ENCODE measurements at regions not wholly inside any gene's neighbourhood (a gene's known extent, or its start where the extent isn't known, plus 50 kb on each side); places are given as distances from the start of the nearest gene placed in this dataset.
"Not testable (repeated sequence)": the region's sequence is repeated elsewhere in the genome, so short reads cannot be mapped to it uniquely, and the experiment has no call there.

DNA sequence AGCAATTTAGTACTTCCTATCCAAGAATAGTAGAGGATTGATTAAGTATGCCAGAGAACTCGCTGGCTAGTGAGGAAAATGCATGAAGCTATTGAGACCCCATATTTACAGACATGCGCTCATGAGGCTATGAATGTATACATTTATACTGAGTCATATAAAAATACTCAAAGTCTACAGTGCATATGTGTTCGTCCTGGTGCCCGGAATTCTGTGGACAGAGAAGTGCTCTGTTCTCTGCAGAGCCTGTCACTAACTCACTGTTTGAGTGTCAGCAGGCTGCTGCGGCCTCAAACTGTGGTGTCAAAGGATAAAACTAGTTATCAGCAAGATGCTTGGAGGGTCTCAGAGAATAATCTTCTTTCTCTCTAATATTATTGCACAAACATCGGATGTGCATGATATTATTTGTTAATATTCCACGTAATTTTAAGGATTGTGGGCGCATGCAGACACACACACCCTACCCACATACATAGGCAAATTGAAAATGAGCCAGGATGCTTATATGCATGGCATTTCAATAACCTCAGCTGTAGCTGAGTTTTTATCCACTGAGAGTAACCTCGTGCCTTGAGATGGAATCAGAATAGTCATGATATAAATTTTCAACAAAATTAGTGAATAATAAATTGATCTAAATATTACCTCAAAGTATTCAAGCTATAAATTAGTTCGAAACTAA, 50.0 kb upstream of the TSC22D2 start:
- no peak for DNase-seq

GRCh38 chr3:150357140-150357539, 51.0 kb upstream of the TSC22D2 start:
- DNase-seq: no peak

DNA sequence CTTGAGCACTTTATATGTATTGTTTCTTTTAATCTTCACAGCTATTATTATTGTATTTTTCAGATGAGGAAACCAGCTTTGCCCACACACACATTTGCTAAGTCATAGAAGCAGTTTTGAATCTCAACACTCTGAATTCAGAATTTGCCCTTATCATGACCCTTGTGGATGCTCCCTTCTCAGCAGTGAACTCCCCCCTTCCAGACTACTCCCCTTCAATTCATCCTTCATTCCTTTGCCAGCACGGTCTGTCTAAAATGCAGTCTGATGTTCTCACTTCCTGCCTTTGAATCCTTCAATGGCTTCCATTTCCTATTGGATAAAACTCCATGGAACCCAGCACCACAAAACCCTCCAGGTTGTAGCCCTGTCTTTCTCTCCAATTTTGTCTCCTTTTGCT, 52.5 kb upstream of the TSC22D2 start:
- DNase-seq: no peak

DNA sequence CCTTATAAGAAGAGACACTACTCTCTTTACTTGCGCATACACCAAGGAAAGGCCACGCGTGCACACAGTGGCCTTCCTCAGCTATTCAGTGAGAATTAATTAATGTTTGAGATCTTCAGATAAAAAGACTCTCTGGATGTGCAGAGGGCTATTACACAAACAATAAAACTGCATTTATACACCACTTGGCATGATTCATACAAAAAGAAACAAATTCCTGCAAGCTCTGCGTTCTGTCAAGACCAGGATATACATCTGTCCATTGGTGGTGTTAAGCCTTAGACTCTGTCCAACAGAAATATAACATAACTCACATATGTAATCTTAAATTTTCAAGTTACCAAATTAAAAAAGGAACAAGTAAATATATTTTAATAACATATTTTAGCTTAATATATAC, 55.2 kb upstream of the TSC22D2 start:
- DNase-seq: no peak

DNA sequence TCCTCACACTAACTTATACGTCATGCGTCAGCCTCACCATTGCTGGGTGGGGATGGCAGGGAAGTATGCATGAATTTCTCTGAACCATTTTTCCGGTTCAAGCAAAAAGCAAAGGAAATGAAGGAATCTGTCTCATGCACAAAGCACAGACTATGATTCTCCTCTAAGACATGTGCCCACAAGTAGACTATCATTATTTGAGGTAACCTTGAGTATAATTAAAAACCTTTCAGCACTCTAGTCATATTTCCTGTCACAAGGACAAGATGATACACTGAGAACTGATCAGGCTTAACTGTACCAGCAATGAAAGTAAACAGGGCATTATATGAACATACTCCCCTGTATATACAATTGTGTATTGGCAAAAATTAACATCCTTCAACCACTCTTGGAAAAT, 56.7 kb upstream of the TSC22D2 start:
- no peak for DNase-seq

GRCh38 chr3:150349314-150350097, 58.6 kb upstream of the TSC22D2 start:
- DNase-seq: no peak

- no peak for DNase-seq
These were observed 59.6 kb upstream of the TSC22D2 start for GRCh38 chr3:150348500-150348899.

DNA sequence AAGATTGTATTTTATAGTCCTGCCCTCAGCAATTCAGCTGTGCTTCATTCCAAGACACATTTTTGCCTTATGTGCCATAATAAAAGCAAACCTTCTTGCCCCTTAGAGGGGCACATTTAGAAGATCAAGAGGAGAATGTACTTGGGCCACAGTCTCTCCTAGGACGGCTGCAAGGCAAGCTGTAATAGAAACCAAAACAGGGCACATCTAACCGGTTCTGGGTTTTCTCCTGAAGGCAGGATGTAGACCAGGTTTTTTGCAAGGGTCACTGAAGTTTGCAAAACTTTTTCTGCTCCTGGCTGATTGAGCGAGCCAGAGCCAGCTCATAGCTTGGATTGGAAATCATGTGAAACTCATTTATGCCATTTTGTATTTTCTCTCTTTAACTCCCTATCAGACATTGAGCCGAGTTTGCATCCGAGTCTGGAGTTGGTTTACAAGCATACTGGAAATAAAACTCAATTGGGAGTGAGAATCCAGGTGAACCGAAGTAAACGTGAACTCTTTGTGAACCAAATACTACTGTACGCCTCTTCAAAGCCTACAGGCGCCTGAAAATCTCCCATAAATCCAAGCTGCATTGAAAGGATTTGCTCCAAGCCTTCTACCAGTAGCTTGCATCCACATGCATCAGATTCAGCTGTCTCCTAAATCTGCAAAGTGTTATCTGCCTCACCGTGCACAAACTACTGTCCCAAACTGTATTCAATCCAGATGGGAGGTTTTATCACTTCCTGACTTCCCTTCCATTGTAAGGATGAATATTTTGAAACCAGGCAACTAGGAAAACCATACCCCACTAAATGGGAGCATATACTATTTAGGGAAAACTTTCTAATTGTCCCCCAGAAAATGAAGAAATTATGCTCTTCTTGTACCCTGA, 60.9 kb upstream of the TSC22D2 start:
- DNase-seq: no peak

GRCh38 chr3:150346266-150346665, 61.8 kb upstream of the TSC22D2 start:
- DNase-seq: no peak

DNA sequence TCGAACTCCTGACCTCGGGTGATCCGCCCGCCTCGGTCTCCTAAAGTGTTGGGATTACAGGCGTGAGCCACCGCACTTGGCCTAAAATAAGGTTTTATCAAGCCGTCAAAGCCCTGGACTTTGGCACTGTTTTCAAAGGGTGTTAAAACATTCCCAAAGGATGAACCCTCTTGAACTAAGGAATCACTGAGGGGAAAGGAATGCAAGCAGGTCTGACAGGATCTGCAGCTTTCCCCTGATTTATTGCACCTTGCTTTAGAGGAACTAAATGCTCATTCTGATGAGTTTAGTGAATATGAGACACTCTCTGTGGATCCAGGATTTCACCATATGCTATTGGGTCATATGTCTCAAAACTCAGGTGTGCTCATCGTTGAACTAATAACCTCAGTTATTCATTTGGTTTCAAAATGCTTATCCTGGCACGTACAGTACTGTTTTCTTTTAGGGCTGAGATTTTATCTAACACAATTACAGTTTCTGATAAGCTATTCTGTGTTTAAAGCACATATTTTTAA, 63.0 kb upstream of the TSC22D2 start:
- no peak for DNase-seq

- no peak for DNase-seq
These were observed 63.9 kb upstream of the TSC22D2 start for GRCh38 chr3:150344079-150344759.

- no peak for DNase-seq
These were observed 65.1 kb upstream of the TSC22D2 start for GRCh38 chr3:150342896-150343467.

DNA sequence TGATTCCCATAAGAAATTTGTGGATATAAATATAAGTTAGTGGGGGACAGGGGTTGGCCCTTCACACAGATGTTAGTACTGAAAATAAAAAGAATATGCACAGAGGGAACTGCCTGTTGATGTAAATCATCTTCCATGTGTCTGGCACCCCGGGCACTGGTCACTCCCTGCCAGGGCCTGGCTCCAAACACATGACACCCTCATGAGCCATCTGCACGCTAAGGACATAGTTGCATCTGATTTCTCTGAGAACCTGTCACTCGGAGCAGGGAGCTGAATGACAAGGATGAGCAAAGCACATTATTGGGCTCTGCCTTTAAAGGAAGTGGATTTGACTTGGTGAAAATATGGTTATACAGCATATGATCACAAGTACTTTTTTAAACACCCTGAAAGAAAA, 66.2 kb upstream of the TSC22D2 start:
- DNase-seq: no peak

DNA sequence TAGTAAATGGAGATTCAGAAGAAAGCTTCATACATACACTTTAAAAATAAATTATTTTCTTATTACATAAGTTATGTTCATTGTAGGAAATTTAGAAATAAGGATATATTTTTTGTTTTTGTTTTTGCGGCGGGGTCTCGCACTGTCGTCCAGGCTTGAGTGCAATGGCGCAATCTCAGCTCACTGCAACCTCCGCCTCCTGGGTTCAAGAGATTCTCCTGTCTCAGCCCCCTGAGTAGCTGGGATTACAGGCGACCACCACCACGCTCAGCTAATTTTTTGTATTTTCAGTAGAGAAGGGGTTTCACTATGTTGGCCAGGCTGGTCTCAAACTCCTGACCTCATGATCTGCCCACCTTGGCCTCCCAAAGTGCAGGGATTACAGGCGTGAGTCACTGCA, 71.7 kb upstream of the TSC22D2 start:
- DNase-seq: not testable (repeated sequence)

DNA sequence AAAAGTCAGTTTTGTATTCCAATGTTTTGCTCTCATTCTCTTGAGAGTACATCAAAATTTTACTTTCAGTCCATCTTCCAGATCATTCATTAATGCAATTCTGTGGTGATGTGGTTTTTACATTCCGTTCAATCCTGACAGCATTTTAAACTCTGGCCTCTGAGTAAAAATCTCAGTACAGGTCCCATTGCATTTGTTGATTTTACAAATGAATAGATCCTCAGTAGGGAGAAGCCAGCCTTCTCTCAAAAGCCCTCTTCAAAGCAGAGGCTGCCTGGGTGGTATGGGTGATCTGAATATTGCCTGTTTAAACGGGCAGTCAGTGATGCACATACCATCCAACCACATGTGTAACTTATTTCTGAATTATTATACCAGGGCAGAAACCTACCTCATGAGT, 72.5 kb upstream of the TSC22D2 start:
- DNase-seq: no peak

DNA sequence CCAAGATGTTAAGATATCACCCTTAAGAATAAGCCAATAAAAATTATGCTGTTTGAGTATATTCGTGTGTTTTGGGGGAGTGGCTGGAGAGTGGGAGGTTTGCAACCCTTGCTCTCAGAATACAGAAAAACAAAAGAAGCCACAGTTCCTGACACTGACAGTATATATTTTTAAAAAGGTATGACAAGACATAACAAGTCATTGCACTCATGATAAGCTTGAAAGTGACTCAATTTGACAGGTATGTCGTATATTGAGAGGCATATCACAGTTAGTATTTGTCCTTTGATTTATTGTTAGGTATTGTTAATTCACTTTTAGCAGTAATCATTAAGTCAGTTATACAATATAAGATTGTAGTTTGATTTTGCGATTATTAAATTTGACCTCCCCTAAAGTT, 73.1 kb upstream of the TSC22D2 start:
- no peak for DNase-seq

GRCh38 chr3:150333477-150333876, 74.6 kb upstream of the TSC22D2 start:
- no peak for DNase-seq

DNA sequence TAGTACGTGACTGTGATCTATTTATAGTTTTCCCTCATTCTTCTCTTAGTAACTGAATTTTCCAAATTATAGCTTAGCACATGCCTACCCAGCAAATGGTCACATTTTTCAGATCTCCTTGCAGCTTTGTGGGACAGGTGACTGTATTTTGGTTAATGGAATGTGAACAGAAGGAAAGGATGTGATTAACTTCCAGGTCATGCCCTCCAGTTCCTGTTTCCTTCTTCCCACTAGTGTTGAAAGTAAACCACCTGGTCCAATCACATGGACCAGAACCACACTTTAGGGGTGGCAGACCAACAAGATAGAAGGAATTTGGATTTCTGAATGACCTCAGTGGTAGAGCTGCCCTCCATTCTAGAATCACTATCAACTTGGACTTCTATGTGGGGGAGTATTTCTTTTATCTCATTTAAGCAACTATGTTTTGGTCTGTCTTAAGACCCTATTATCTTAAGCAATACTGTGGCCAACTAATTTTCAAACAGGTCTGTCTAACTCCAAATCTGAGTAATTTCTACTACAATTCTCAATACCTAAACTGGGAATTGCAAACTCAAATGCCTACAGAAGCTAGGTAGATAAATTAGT, 76.0 kb upstream of the TSC22D2 start:
- no peak for DNase-seq

- no peak for DNase-seq
These were observed 77.2 kb upstream of the TSC22D2 start for GRCh38 chr3:150330872-150331271.

GRCh38 chr3:150330174-150330573, 77.9 kb upstream of the TSC22D2 start:
- no peak for DNase-seq

DNA sequence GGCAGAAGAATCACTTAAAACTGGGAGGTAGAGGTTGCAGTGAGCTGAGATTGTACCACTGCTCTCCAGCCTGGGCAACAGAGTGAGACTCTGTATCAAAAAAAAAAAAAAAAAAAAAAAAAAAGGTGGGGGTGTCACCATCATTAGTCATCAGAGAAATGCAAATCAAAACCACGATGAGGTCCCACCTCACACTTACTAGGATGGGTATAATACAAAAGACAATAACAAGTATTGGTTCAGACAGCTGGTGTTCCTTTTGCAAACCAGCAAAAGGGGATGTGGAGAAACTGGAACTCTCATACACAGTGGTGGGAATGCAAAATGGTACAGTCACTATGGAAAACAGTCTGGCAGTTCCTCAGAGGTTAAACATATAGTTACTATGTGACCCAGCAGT, 78.7 kb upstream of the TSC22D2 start:
- no peak for DNase-seq

DNA sequence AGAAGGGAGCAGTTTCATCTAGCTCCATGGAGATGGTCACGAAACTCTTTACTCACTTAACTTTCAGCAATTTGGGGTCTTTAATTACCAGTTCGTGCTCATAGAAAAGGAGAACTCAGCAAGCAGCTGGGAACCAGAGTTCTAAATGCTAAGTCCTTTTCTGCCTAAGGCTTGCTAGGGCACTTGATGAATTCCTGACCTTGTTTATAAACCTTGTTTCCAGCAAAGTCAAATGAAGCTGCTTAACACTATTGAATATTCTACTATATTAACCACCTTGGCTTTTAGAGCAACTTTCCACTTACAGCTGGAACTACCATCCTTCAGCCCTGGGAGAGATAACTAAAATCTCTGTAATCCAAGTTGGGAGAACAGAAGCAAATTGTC, 79.5 kb upstream of the TSC22D2 start:
- DNase-seq: no peak

Data from CD4-positive, alpha-beta T cell treated with Interferon alpha-2 for 1 hour (primary cell).